ENCODE measurements at regions not wholly inside any gene's neighbourhood (a gene's known extent, or its start where the extent isn't known, plus 50 kb on each side); places are given as distances from the start of the nearest gene placed in this dataset.

GRCh38 chr5:74321326-74321725 is 319.2 kb downstream of the ENC1 start:
- Histone ChIP-seq H3K4me3 (no peak overlapping the region), H3K36me3 (no peaks in the 10 kb centered on the region), H3K9me3 (no peaks in the 10 kb centered on the region), H3K27me3 (no peaks in the 10 kb centered on the region)
- no peak for DNase-seq

GRCh38 chr5:74320526-74320925 is 320.0 kb downstream of the ENC1 start:
- H3K36me3 ChIP-seq, result no peaks in the 10 kb centered on the region
- H3K9me3 ChIP-seq, result no peaks in the 10 kb centered on the region
- no peaks in the 10 kb centered on the region for H3K27me3 ChIP-seq
- DNase-seq, result no peak
- no peak overlapping the region for H3K4me3 ChIP-seq

GRCh38 chr5:74319076-74319475 is 321.5 kb downstream of the ENC1 start:
- no peak for DNase-seq
- no peaks in the 10 kb centered on the region for H3K36me3 ChIP-seq
- H3K4me3 ChIP-seq, result no peak overlapping the region
- H3K27me3 ChIP-seq, result no peaks in the 10 kb centered on the region
- H3K9me3 ChIP-seq, result no peaks in the 10 kb centered on the region

GRCh38 chr5:74316064-74316603 is 324.4 kb downstream of the ENC1 start:
- peak; percentile 85 for DNase-seq
- H3K4me3 ChIP-seq, result no peak overlapping the region
- no peaks in the 10 kb centered on the region for H3K9me3 ChIP-seq
- no peaks in the 10 kb centered on the region for H3K27me3 ChIP-seq
- H3K36me3 ChIP-seq, result no peaks in the 10 kb centered on the region

GRCh38 chr5:74314906-74315305 is 325.6 kb downstream of the ENC1 start:
- H3K9me3 ChIP-seq, result no peaks in the 10 kb centered on the region
- no peak overlapping the region for H3K4me3 ChIP-seq
- H3K27me3 ChIP-seq, result no peaks in the 10 kb centered on the region
- H3K36me3 ChIP-seq, result no peaks in the 10 kb centered on the region
- DNase-seq, result no peak

GRCh38 chr5:74313896-74314295 is 326.6 kb downstream of the ENC1 start:
- H3K36me3 ChIP-seq, result no peaks in the 10 kb centered on the region
- no peak for DNase-seq
- H3K4me3 ChIP-seq, result no peak overlapping the region
- no peaks in the 10 kb centered on the region for H3K27me3 ChIP-seq
- no peaks in the 10 kb centered on the region for H3K9me3 ChIP-seq

- Histone ChIP-seq H3K9me3 (no peaks in the 10 kb centered on the region), H3K27me3 (no peaks in the 10 kb centered on the region), H3K36me3 (no peaks in the 10 kb centered on the region), H3K4me3 (no peak overlapping the region)
- DNase-seq, result no peak
These were observed 327.8 kb downstream of the ENC1 start for GRCh38 chr5:74312746-74313145.

- DNase-seq, result no peak
- Histone ChIP-seq H3K36me3 (no peaks in the 10 kb centered on the region), H3K4me3 (no peak overlapping the region), H3K9me3 (no peaks in the 10 kb centered on the region), H3K27me3 (no peaks in the 10 kb centered on the region)
These were observed 328.6 kb downstream of the ENC1 start for GRCh38 chr5:74311961-74312360.

- no peaks in the 10 kb centered on the region for H3K9me3 ChIP-seq
- DNase-seq, result no peak
These were observed 329.3 kb downstream of the ENC1 start for GRCh38 chr5:74310997-74311930.

GRCh38 chr5:74310386-74310785 is 330.1 kb downstream of the ENC1 start:
- H3K9me3 ChIP-seq, result no peaks in the 10 kb centered on the region
- DNase-seq, result peak; percentile 14
- no peaks in the 10 kb centered on the region for H3K27me3 ChIP-seq
- H3K4me3 ChIP-seq, result no peak overlapping the region
- no peaks in the 10 kb centered on the region for H3K36me3 ChIP-seq

More at GRCh38 chr5:74310997-74311930, 329.3 kb downstream of the ENC1 start:
- Histone ChIP-seq H3K36me3 (no peaks in the 10 kb centered on the region), H3K27me3 (no peaks in the 10 kb centered on the region), H3K4me3 (no peak overlapping the region)

GRCh38 chr5:74309050-74309449 is 331.5 kb downstream of the ENC1 start:
- H3K27me3 ChIP-seq, result no peaks in the 10 kb centered on the region
- no peaks in the 10 kb centered on the region for H3K36me3 ChIP-seq
- H3K4me3 ChIP-seq, result no peak overlapping the region
- DNase-seq, result no peak
- H3K9me3 ChIP-seq, result no peaks in the 10 kb centered on the region

- H3K27me3 ChIP-seq, result no peaks in the 10 kb centered on the region
- H3K4me3 ChIP-seq, result no peak overlapping the region
- DNase-seq, result no peak
- H3K9me3 ChIP-seq, result no peaks in the 10 kb centered on the region
- no peaks in the 10 kb centered on the region for H3K36me3 ChIP-seq
These were observed 333.7 kb downstream of the ENC1 start for GRCh38 chr5:74306845-74307244.

- Histone ChIP-seq H3K36me3 (no peaks in the 10 kb centered on the region), H3K4me3 (no peak overlapping the region), H3K9me3 (no peaks in the 10 kb centered on the region), H3K27me3 (no peaks in the 10 kb centered on the region)
- DNase-seq, result no peak
These were observed 336.0 kb downstream of the ENC1 start for GRCh38 chr5:74304536-74304935.

- H3K36me3 ChIP-seq, result no peaks in the 10 kb centered on the region
- no peak overlapping the region for H3K4me3 ChIP-seq
- no peak for DNase-seq
- no peaks in the 10 kb centered on the region for H3K9me3 ChIP-seq
- H3K27me3 ChIP-seq, result no peaks in the 10 kb centered on the region
These were observed 336.9 kb downstream of the ENC1 start for GRCh38 chr5:74303578-74303977.

- H3K4me3 ChIP-seq, result no peak overlapping the region
- no peaks in the 10 kb centered on the region for H3K36me3 ChIP-seq
- no peaks in the 10 kb centered on the region for H3K27me3 ChIP-seq
- H3K9me3 ChIP-seq, result no peaks in the 10 kb centered on the region
- DNase-seq, result no peak
These were observed 339.0 kb downstream of the ENC1 start for GRCh38 chr5:74301576-74301975.

GRCh38 chr5:74300808-74301389 is 339.6 kb downstream of the ENC1 start:
- H3K4me3 ChIP-seq, result no peak overlapping the region
- H3K9me3 ChIP-seq, result no peaks in the 10 kb centered on the region
- no peaks in the 10 kb centered on the region for H3K36me3 ChIP-seq
- DNase-seq, result no peak
- no peaks in the 10 kb centered on the region for H3K27me3 ChIP-seq

GRCh38 chr5:74299833-74300232 is 340.7 kb downstream of the ENC1 start:
- Histone ChIP-seq H3K27me3 (no peaks in the 10 kb centered on the region), H3K9me3 (no peaks in the 10 kb centered on the region), H3K4me3 (no peak overlapping the region), H3K36me3 (no peaks in the 10 kb centered on the region)
- DNase-seq, result no peak

Data from MG63 (cell line).